Kidney epithelial cell (primary cell): ENCODE measurements at regions not wholly inside any gene's neighbourhood (a gene's known extent, or its start where the extent isn't known, plus 50 kb on each side); places are given as distances from the start of the nearest gene placed in this dataset.

Source experiments
- DNase-seq: peaks from one replicate; pipeline ENCODE4 v3.0.0-alpha.2; 2010; ENCODE audit warnings: low read depth
- H3K27me3 ChIP-seq: 2 replicates; pipeline ENCODE4 v1.6.0; 2011; ENCODE audit warnings: low read length; ENCODE audit not compliant: control insufficient read depth, insufficient read depth
- H3K36me3 ChIP-seq: 2 replicates; pipeline ENCODE4 v1.5.1; 2011; ENCODE audit warnings: low read length; ENCODE audit not compliant: control insufficient read depth, insufficient read depth
- H3K4me3 ChIP-seq: 2 replicates; pipeline ENCODE4 v1.5.1; 2011; ENCODE audit warnings: low read depth, mild to moderate bottlenecking, control low read depth, low read length
- CTCF ChIP-seq: IDR thresholded peaks from 2 replicates; pipeline ENCODE4 v1.5.1; 2011; ENCODE audit warnings: mild to moderate bottlenecking, moderate library complexity, low read length, control low read depth, inconsistent platforms; ENCODE audit not compliant: insufficient read depth, poor library complexity, severe bottlenecking

GRCh38 chr3:164060923-164061322 is 1017.4 kb downstream of the SI start:
- no peak for TF ChIP-seq CTCF

GRCh38 chr3:164049847-164050246 is 1028.4 kb downstream of the SI start:
- Histone ChIP-seq H3K36me3 (no peaks in the 10 kb centered on the region), H3K27me3 (no peaks in the 10 kb centered on the region), H3K4me3 (no peak overlapping the region)
- no peak for DNase-seq
- TF ChIP-seq CTCF = no peak

More at GRCh38 chr3:164060923-164061322, 1017.4 kb downstream of the SI start:
- Histone ChIP-seq H3K27me3 (no peaks in the 10 kb centered on the region), H3K36me3 (no peaks in the 10 kb centered on the region), H3K4me3 (no peak overlapping the region)
- DNase-seq = no peak

- Histone ChIP-seq H3K4me3 (no peak overlapping the region), H3K36me3 (no peaks in the 10 kb centered on the region), H3K27me3 (no peaks in the 10 kb centered on the region)
- no peak for DNase-seq
- no peak for TF ChIP-seq CTCF
Observed at GRCh38 chr3:164048451-164048850, 1029.8 kb downstream of the SI start.

- no peaks in the 10 kb centered on the region for H3K36me3 ChIP-seq
- TF ChIP-seq CTCF = no peak
- H3K27me3 ChIP-seq = no peaks in the 10 kb centered on the region
- no peak overlapping the region for H3K4me3 ChIP-seq
- no peak for DNase-seq
Observed at GRCh38 chr3:164040991-164041390, 1037.3 kb downstream of the SI start.

- H3K36me3 ChIP-seq = no peaks in the 10 kb centered on the region
- no peak overlapping the region for H3K4me3 ChIP-seq
- no peaks in the 10 kb centered on the region for H3K27me3 ChIP-seq
- no peak for TF ChIP-seq CTCF
- no peak for DNase-seq
Observed at GRCh38 chr3:164030194-164030593, 1048.1 kb downstream of the SI start.

GRCh38 chr3:164024786-164025185 is 1053.5 kb downstream of the SI start:
- H3K36me3 ChIP-seq = no peaks in the 10 kb centered on the region
- no peak for DNase-seq
- H3K4me3 ChIP-seq = no peak overlapping the region
- TF ChIP-seq CTCF = no peak
- H3K27me3 ChIP-seq = no peaks in the 10 kb centered on the region
